ENCODE measurements at regions not wholly inside any gene's neighbourhood (a gene's known extent, or its start where the extent isn't known, plus 50 kb on each side); places are given as distances from the start of the nearest gene placed in this dataset.
"Not testable (repeated sequence)": the region's sequence is repeated elsewhere in the genome, so short reads cannot be mapped to it uniquely, and the experiment has no call there.

DNA sequence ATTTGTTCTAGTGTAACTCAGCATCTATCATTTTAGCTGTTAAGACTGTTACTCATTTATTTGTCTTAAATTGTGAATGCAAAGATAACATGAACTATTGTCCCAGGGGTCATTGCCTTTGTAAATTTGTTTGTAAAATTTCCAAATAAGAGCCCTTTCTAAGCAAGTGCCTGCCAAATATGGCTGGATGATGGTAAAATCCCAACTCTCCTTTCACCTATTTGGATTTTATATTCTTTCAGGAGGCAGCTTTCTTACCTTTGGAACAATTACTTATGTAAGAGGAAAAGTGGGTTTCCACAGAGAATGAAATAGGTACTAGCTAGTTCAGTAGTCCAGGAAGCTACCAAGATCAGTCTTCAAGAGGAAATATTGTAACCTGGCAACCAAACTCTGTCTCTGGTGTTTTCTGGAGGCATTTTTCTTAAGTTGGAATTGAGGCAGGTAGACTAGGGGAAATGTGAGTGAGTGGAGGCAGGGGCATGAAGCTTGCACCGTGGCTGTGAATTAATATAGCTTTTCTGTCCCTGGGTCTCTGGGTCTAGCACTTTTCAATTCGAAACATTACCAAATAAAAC is 88.5 kb upstream of the XIST start:
- TF ChIP-seq, protein P1, sequence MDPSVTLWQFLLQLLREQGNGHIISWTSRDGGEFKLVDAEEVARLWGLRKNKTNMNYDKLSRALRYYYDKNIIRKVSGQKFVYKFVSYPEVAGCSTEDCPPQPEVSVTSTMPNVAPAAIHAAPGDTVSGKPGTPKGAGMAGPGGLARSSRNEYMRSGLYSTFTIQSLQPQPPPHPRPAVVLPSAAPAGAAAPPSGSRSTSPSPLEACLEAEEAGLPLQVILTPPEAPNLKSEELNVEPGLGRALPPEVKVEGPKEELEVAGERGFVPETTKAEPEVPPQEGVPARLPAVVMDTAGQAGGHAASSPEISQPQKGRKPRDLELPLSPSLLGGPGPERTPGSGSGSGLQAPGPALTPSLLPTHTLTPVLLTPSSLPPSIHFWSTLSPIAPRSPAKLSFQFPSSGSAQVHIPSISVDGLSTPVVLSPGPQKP (IDR thresholded peaks at IDR 0.05; ENCODE audit: low read depth, low read length): no peak
- TF ChIP-seq RFX5 (IDR thresholded peaks at IDR 0.05) (no peak), POLR2A (IDR thresholded peaks at IDR 0.05; ENCODE audit: low read length) (no peak), HOXB5 (CRISPR knock-in tag; IDR thresholded peaks at IDR 0.05) (no peak), ESRRA (IDR thresholded peaks at IDR 0.05; ENCODE audit: borderline replicate concordance, low read length) (no peak), FOXS1 (CRISPR knock-in tag; IDR thresholded peaks at IDR 0.05) (no peak), CHD2 (IDR thresholded peaks at IDR 0.05; ENCODE audit: low read length, partially characterized antibody) (no peak), ZNF302 (CRISPR knock-in tag; IDR thresholded peaks at IDR 0.05) (no peak), MYC (IDR thresholded peaks at IDR 0.05; ENCODE audit: borderline replicate concordance, low read length) (no peak), POLR2AphosphoS2 (conservative IDR thresholded peaks at IDR 0.05; ENCODE audit: low read length) (no peak), MAZ (IDR thresholded peaks at IDR 0.05; ENCODE audit: borderline replicate concordance, low read depth, low read length) (no peak), NR3C1 (IDR thresholded peaks at IDR 0.05) (no peak), SMC3 (IDR thresholded peaks at IDR 0.05) (no peak), CHD4 (IDR thresholded peaks at IDR 0.05; ENCODE audit: borderline replicate concordance) (no peak), RNF2 (IDR thresholded peaks at IDR 0.05; ENCODE audit: borderline replicate concordance, low read depth) (no peak), EHMT2 (IDR thresholded peaks at IDR 0.05; ENCODE audit: low read depth) (no peak), EP300 (IDR thresholded peaks at IDR 0.05) (no peak)
- TF ChIP-seq, protein P2, sequence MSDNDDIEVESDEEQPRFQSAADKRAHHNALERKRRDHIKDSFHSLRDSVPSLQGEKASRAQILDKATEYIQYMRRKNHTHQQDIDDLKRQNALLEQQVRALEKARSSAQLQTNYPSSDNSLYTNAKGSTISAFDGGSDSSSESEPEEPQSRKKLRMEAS (IDR thresholded peaks at IDR 0.05): no peak
- no peak for FAIRE-seq
- H3K9me3 ChIP-seq: no peaks in the 10 kb centered on the region

DNA sequence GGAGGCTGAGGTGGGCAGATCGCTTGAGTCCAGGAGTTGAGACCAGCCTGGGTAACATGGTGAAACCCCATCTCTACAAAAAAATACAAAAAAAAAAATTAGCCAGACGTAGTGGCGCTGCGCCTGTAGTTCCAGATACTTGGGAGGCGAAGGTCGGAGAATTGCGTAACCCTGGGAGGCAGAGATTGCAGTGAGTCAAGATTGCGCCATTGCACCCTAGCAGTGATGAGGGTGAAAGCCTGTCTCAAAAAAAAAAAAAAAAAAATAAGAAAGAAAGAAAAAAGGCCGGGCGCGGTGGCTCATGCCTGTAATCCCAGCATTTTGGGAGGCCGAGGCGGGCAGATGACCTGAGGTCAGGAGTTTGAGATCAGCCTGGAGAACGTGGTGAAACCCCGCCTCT is 85.3 kb upstream of the XIST start:
- DNase-seq (ENCODE audit: low read depth in 1 of 2, low spot score in 1 of 2) (peak in 1 of 2 experiments; percentile 84), ATAC-seq (peak; percentile 85 to 92)
- peak overlapping the region; percentile 68 for H3K4me2 ChIP-seq
- peak overlapping the region; percentile 27; the same call in 1 of the 3 replicates for H3K4me3 ChIP-seq
- 0 out of 5 replicates have a peak, but pooled peaks of 1 of the 2 experiments have one; percentile 15 for TF ChIP-seq RAD21 (conservative IDR thresholded peaks at IDR 0.05 in 1 of 2, IDR thresholded peaks at IDR 0.05 in 1 of 2)
- TF ChIP-seq CEBPB (IDR thresholded peaks at IDR 0.05): peak; percentile 98 to 99
- TF ChIP-seq, protein P3, sequence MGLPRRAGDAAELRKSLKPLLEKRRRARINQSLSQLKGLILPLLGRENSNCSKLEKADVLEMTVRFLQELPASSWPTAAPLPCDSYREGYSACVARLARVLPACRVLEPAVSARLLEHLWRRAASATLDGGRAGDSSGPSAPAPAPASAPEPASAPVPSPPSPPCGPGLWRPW (IDR thresholded peaks at IDR 0.05): peak; percentile 91
- TF ChIP-seq SMC3 (IDR thresholded peaks at IDR 0.05): peak; percentile 18; the same call in 1 of the 3 replicates
- H3K9me3 ChIP-seq; POLR2A ChIA-PET; FAIRE-seq; CTCF ChIA-PET; TF ChIP-seq FOSL2 (IDR thresholded peaks at IDR 0.05): not testable (repeated sequence)
- TF ChIP-seq FOSL2 (CRISPR knock-in tag; IDR thresholded peaks at IDR 0.05): peak; percentile 39
- H3K27ac ChIP-seq: peak overlapping the region; percentile 69 to 83
- WGBS (ENCODE audit: missing lambda C conversion rate): 9% methylated on average over 15 of the region's 15 CpGs
- peaks cover 15% of the 10 kb centered on the region for H3K4me1 ChIP-seq

More for the DNA sequence above, 88.5 kb upstream of the XIST start:
- ChIA-PET POLR2A (no interaction called here), CTCF (no interaction called here)
- WGBS (ENCODE audit: missing lambda C conversion rate): 72% methylated on average over 2 of the region's 2 CpGs
- H3K4me1 ChIP-seq: peaks cover 24% of the 10 kb centered on the region
- no peak overlapping the region for H3K4me3 ChIP-seq
- H3K4me2 ChIP-seq: no peak overlapping the region; the same call in 2 of the 3 replicates
- ATAC-seq (no peak), DNase-seq (ENCODE audit: low read depth in 1 of 2, low spot score in 1 of 2) (no peak)
- H3K27ac ChIP-seq: peak overlapping the region in 1 of 2 experiments; percentile 41; a peak in 1 of 6 replicates

DNA sequence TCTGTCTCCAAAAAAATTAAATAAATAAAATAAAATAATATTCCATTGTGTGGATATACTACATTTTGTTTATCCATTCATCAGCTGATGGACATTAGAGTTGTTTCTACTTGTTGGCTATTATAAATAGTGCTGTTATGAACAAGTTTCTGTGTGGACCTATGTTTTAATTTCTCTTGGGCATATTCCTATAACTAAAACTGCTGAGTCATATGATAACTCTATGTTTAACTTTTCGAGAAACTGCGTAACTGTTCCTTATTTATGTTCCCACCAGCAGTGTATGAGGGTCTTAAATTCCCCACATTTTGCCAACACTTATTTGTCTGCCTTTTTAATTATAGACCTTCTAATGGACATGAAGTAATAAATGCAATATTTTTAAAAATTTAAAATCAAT is 80.0 kb upstream of the XIST start:
- Histone ChIP-seq H3K9me3 (no peaks in the 10 kb centered on the region), H3K4me3 (no peak overlapping the region), H3K27ac (peak overlapping the region in 1 of 2 experiments; percentile 53; a peak in 1 of 6 replicates), H3K4me2 (no peak overlapping the region), H3K4me1 (peaks cover 5% of the 10 kb centered on the region)
- FAIRE-seq (no peak), DNase-seq (ENCODE audit: low read depth in 1 of 2, low spot score in 1 of 2) (no peak), ATAC-seq (no peak)
- ChIA-PET CTCF (interaction anchor here (0.6 kb wide), 1 partner anchor 10 kb away, joined by 4 read pairs; no protein-coding TSS in a partner anchor), POLR2A (no interaction called here)
- TF ChIP-seq MAFK (IDR thresholded peaks at IDR 0.05; ENCODE audit: partially characterized antibody) (peak; percentile 92), NFE2L2 (conservative IDR thresholded peaks at IDR 0.05; ENCODE audit: low read length) (peak; percentile 65), MAZ (IDR thresholded peaks at IDR 0.05; ENCODE audit: borderline replicate concordance, low read depth, low read length) (no peak)
- TF ChIP-seq, protein P4, sequence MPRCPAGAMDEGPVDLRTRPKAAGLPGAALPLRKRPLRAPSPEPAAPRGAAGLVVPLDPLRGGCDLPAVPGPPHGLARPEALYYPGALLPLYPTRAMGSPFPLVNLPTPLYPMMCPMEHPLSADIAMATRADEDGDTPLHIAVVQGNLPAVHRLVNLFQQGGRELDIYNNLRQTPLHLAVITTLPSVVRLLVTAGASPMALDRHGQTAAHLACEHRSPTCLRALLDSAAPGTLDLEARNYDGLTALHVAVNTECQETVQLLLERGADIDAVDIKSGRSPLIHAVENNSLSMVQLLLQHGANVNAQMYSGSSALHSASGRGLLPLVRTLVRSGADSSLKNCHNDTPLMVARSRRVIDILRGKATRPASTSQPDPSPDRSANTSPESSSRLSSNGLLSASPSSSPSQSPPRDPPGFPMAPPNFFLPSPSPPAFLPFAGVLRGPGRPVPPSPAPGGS (IDR thresholded peaks at IDR 0.05): no peak
- 95% methylated on average over 2 of the region's 2 CpGs for WGBS (ENCODE audit: missing lambda C conversion rate)

All from A549 (cell line).